MM.1S (cell line): ENCODE measurements at regions not wholly inside any gene's neighbourhood (a gene's known extent, or its start where the extent isn't known, plus 50 kb on each side); places are given as distances from the start of the nearest gene placed in this dataset.

Experiments used
- CTCF ChIP-seq: fragments of 300-600 bp; sonication (generic); IDR thresholded peaks from 2 replicates; pipeline ENCODE4 v1.5.1; 2016; ENCODE audit warnings: antibody characterized with exemption, low read length, mixed read lengths
- EZH2 ChIP-seq: fragments of 300-600 bp; sonication (generic); optimal IDR thresholded peaks from 2 replicates; pipeline ENCODE3; 2017; ENCODE audit warnings: low read depth, mild to moderate bottlenecking, antibody characterized with exemption, low read length, mixed read lengths
- EZH2phosphoT487 ChIP-seq: fragments of 300-600 bp; sonication (generic); IDR thresholded peaks from 2 replicates; pipeline ENCODE4 v1.6.1; 2018; ENCODE audit warnings: antibody characterized with exemption, low read length

- no peak for TF ChIP-seq CTCF
- TF ChIP-seq EZH2 = no peak
- TF ChIP-seq EZH2phosphoT487 = no peak
These were observed 459.7 kb downstream of the LRATD1 start for GRCh38 chr2:15092181-15092580.
